Endothelial cell of umbilical vein (primary cell): ENCODE measurements at regions not wholly inside any gene's neighbourhood (a gene's known extent, or its start where the extent isn't known, plus 50 kb on each side); places are given as distances from the start of the nearest gene placed in this dataset.

Experiments
- BruUV-seq: library from RNA; stranded (reverse); fragments of 400-500 nt; replicated peaks from 2 replicates; lab custom pipeline; 2021; lab: Mats Ljungman, UMichigan
- CTCF ChIA-PET: fragments of 300-600, 350-600 bp; sonication (Branson Sonifier 250); formaldehyde crosslinking; loops from one replicate; lab custom pipeline; 2021; ENCODE audit warnings: antibody characterized with exemption, inconsistent platforms; lab: Charles Lee
- POLR2A ChIA-PET: fragments of 300-600, 350-600 bp; sonication (Branson Sonifier 250); formaldehyde crosslinking; loops from one replicate; lab custom pipeline; 2021; ENCODE audit warnings: antibody characterized with exemption, inconsistent platforms; lab: Charles Lee
- DNase-seq: peaks from one replicate; pipeline ENCODE4 v3.0.0-alpha.2; 2011; ENCODE audit warnings: low read depth, low spot score
- FAIRE-seq: peaks from 2 replicates; lab custom pipeline; 2011; peaks lifted over from hg19 to GRCh38; lab: Jason Lieb, UNC
- H2AFZ ChIP-seq: 2 replicates; pipeline ENCODE4 v1.6.0; 2012; ENCODE audit warnings: low read depth, low read length, control low read depth, inconsistent platforms
- H3K27ac ChIP-seq: 2 replicates; pipeline ENCODE4 v1.5.1; 2011; ENCODE audit warnings: low read depth, mild to moderate bottlenecking, control low read depth, low read length, moderate library complexity; ENCODE audit not compliant: insufficient read depth
- H3K27me3 ChIP-seq, 2 experiments: 2 replicates each; pipeline versions ENCODE4 v1.6.0 to v1.6.1; 2011; ENCODE audit warnings: low read length in 2 of 2, mixed read lengths in 1 of 2; ENCODE audit not compliant: control insufficient read depth in 2 of 2, insufficient read depth in 2 of 2
- H3K36me3 ChIP-seq, 2 experiments: 2 replicates in 1 of 2; 3 replicates in 1 of 2; pipeline ENCODE4 v1.5.1; 2011; ENCODE audit warnings: low read length in 2 of 2, mild to moderate bottlenecking in 1 of 2, moderate library complexity in 1 of 2; ENCODE audit not compliant: control insufficient read depth in 2 of 2, insufficient read depth in 2 of 2; ENCODE audit errors: extremely low read depth in 1 of 2
- H3K4me1 ChIP-seq: 3 replicates; pipeline ENCODE4 v1.5.1; 2011; ENCODE audit warnings: mild to moderate bottlenecking, low read length; ENCODE audit not compliant: control insufficient read depth, insufficient read depth; ENCODE audit errors: extremely low read depth
- H3K4me2 ChIP-seq: 2 replicates; pipeline ENCODE4 v1.6.1; 2011; ENCODE audit warnings: low read length, control low read depth, mixed read lengths; ENCODE audit not compliant: insufficient read depth
- H3K4me3 ChIP-seq, 3 experiments: fragments of 200-600 bp in 1 of 3; sonication (generic), shearing (Covaris generic) in 1 of 3; replicated peaks in 1 of 3; 2 replicates each; pipeline ENCODE4 v1.5.1; 2011 to 2016; ENCODE audit warnings: control low read depth in 3 of 3, low read length in 3 of 3, mild to moderate bottlenecking in 2 of 3, inconsistent platforms in 1 of 3, low read depth in 1 of 3, moderate library complexity in 1 of 3; ENCODE audit not compliant: insufficient read depth in 1 of 3
- H3K79me2 ChIP-seq: 2 replicates; pipeline ENCODE4 v1.6.0; 2012; ENCODE audit warnings: low read length, inconsistent platforms; ENCODE audit not compliant: control insufficient read depth, insufficient read depth
- H3K9ac ChIP-seq: replicated peaks from 2 replicates; pipeline ENCODE3; 2011; ENCODE audit warnings: low read length, control low read depth; ENCODE audit not compliant: insufficient read depth; ENCODE audit errors: extremely low read depth
- H3K9me1 ChIP-seq: replicated peaks from 3 replicates; pipeline ENCODE4 v1.6.0; 2011; ENCODE audit warnings: mild to moderate bottlenecking, low read length; ENCODE audit not compliant: control insufficient read depth, insufficient read depth; ENCODE audit errors: extremely low read depth
- H3K9me3 ChIP-seq: replicated peaks from 2 replicates; pipeline ENCODE4 v1.5.1; 2012; ENCODE audit warnings: low read length, inconsistent platforms; ENCODE audit not compliant: control insufficient read depth, insufficient read depth
- H4K20me1 ChIP-seq: replicated peaks from 2 replicates; pipeline ENCODE3; 2011; ENCODE audit warnings: mild to moderate bottlenecking, low read length; ENCODE audit not compliant: control insufficient read depth, insufficient read depth; ENCODE audit errors: extremely low read depth
- CTCF ChIP-seq, 2 donors: IDR thresholded peaks; 1 replicate in 1 of 2; 2 replicates in 1 of 2; pipeline ENCODE4 v1.5.1; 2011; ENCODE audit warnings: low read length in 2 of 2, mild to moderate bottlenecking in 2 of 2, moderate library complexity in 2 of 2, control low read depth in 1 of 2, inconsistent platforms in 1 of 2, low read depth in 1 of 2; ENCODE audit not compliant: insufficient read depth in 1 of 2; ENCODE audit errors: extremely low read depth in 1 of 2
- EZH2 ChIP-seq: IDR thresholded peaks from 2 replicates; pipeline ENCODE4 v1.6.1; 2012; ENCODE audit warnings: borderline replicate concordance, low read depth, mild to moderate bottlenecking, moderate library complexity, low read length, inconsistent platforms; ENCODE audit not compliant: severe bottlenecking
- FOS ChIP-seq: IDR thresholded peaks from 2 replicates; pipeline ENCODE4 v1.6.1; 2011; ENCODE audit warnings: mild to moderate bottlenecking, low read length, moderate library complexity, borderline replicate concordance; ENCODE audit not compliant: insufficient read depth
- GATA2 ChIP-seq: IDR thresholded peaks from 2 replicates; pipeline ENCODE4 v1.7.0; 2011; ENCODE audit warnings: low read depth, mild to moderate bottlenecking, moderate library complexity, mixed read lengths, low read length; ENCODE audit not compliant: insufficient read length, insufficient read depth
- JUN ChIP-seq: IDR thresholded peaks from 2 replicates; pipeline ENCODE4 v1.6.1; 2011; ENCODE audit warnings: borderline replicate concordance, low read depth; ENCODE audit not compliant: insufficient read length, insufficient read depth
- MYC ChIP-seq: IDR thresholded peaks from one replicate; pipeline ENCODE4 v1.6.1; 2011; ENCODE audit warnings: mild to moderate bottlenecking, low read depth, low read length
- POLR2A ChIP-seq: IDR thresholded peaks from 2 replicates; pipeline ENCODE4 v1.6.1; 2012; ENCODE audit warnings: low read depth, mild to moderate bottlenecking, control low read depth, low read length
- POLR2AphosphoS5 ChIP-seq: IDR thresholded peaks from 2 replicates; pipeline ENCODE4 v1.6.1; 2012; ENCODE audit warnings: low read depth, mild to moderate bottlenecking, control low read depth, low read length, moderate library complexity; ENCODE audit not compliant: insufficient read depth
- dilution Hi-C: fragments of 300-500 bp; cut with MboI; formaldehyde crosslinking; loops from one replicate; pipeline ENCODE4 v1.15.0; 2019; ENCODE audit warnings: low sequenced_read_pairs; ENCODE audit not compliant: extremely low pct_ligation_motif_present
- intact Hi-C: fragments of 100-400 bp; cut with micrococcal nuclease; formaldehyde crosslinking; loops from one replicate; pipeline ENCODE4 v1.10.0; 2022
- TF ChIP-seq, protein P1 (sequence below): IDR thresholded peaks from 2 replicates; pipeline ENCODE4 v1.6.1; 2011; ENCODE audit not compliant: insufficient read depth, insufficient read length

GRCh38 chr22:48227341-48228018, 1465.0 kb downstream of the TBC1D22A start:
- no peaks in the 10 kb centered on the region for H3K79me2 ChIP-seq
- FAIRE-seq (no peak), DNase-seq (no peak)
- no peak overlapping the region for H3K9ac ChIP-seq
- peaks cover 20% of the 10 kb centered on the region for H3K9me3 ChIP-seq
- H3K9me1 ChIP-seq = no peaks in the 10 kb centered on the region
- no peaks in the 10 kb centered on the region for H3K36me3 ChIP-seq
- H3K4me1 ChIP-seq = no peaks in the 10 kb centered on the region
- no peaks in the 10 kb centered on the region for H4K20me1 ChIP-seq
- no TSS peak for BruUV-seq
- POLR2A ChIA-PET = no interaction called here
- no peak overlapping the region for H3K4me3 ChIP-seq
- TF ChIP-seq POLR2A (no peak), POLR2AphosphoS5 (no peak), CTCF (IDR thresholded peaks at IDR 0.05; ENCODE audit: extremely low read depth in 1 of 2, insufficient read depth in 1 of 2, low read depth in 1 of 2, low read length in 2 of 2) (no peak), FOS (no peak), EZH2 (no peak), MYC (no peak), GATA2 (no peak), JUN (no peak)
- TF ChIP-seq, protein P1, sequence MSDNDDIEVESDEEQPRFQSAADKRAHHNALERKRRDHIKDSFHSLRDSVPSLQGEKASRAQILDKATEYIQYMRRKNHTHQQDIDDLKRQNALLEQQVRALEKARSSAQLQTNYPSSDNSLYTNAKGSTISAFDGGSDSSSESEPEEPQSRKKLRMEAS = no peak
- no peaks in the 10 kb centered on the region for H3K27me3 ChIP-seq
- dilution Hi-C loops (no loop called here), intact Hi-C loops (no loop called here)
- no peak overlapping the region for H3K27ac ChIP-seq
- CTCF ChIA-PET = no interaction called here
- H3K4me2 ChIP-seq = no peak overlapping the region
- no peak overlapping the region for H2AFZ ChIP-seq
